ENCODE measurements at regions not wholly inside any gene's neighbourhood (a gene's known extent, or its start where the extent isn't known, plus 50 kb on each side); places are given as distances from the start of the nearest gene placed in this dataset.
"Not testable (repeated sequence)": the region's sequence is repeated elsewhere in the genome, so short reads cannot be mapped to it uniquely, and the experiment has no call there.

DNA sequence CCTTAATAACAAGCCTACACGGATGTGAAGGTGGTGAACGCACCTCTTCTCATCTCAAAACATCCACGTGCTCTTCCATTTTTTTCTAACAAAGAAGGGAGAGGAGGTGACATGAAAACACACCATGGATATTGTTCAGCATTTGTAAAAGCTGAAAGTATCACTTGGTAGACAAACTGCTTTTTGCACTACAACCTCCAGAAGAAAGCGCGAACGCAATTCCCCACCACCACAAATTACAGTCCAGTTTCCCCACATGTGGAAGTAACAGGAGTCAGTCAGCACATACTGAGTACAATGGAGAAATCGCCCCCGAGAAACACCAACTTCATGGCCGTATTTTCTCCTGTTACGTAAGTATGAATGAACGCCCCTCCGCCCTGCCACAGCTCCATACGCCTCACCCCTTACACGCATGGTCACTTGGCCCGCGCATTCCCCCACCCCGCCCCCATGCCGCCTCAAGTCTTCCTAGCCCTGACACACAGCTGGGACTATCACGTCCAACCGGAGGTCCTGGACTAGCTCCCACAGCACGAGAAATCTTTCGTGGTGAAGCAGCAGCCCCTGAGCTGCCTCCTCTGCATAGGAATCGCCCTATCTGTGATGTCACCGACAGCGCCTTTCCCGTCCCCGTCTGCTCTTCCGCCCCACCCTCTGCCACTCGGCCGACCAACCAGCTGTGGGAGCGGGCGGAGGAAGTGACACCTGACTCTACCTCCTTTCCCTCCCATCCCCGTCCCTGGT is 62.4 kb upstream of the NBPF15 start:
- TF ChIP-seq, protein P1, sequence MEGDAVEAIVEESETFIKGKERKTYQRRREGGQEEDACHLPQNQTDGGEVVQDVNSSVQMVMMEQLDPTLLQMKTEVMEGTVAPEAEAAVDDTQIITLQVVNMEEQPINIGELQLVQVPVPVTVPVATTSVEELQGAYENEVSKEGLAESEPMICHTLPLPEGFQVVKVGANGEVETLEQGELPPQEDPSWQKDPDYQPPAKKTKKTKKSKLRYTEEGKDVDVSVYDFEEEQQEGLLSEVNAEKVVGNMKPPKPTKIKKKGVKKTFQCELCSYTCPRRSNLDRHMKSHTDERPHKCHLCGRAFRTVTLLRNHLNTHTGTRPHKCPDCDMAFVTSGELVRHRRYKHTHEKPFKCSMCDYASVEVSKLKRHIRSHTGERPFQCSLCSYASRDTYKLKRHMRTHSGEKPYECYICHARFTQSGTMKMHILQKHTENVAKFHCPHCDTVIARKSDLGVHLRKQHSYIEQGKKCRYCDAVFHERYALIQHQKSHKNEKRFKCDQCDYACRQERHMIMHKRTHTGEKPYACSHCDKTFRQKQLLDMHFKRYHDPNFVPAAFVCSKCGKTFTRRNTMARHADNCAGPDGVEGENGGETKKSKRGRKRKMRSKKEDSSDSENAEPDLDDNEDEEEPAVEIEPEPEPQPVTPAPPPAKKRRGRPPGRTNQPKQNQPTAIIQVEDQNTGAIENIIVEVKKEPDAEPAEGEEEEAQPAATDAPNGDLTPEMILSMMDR (IDR thresholded peaks at IDR 0.05), result not testable (repeated sequence)
- TF ChIP-seq, protein P2, sequence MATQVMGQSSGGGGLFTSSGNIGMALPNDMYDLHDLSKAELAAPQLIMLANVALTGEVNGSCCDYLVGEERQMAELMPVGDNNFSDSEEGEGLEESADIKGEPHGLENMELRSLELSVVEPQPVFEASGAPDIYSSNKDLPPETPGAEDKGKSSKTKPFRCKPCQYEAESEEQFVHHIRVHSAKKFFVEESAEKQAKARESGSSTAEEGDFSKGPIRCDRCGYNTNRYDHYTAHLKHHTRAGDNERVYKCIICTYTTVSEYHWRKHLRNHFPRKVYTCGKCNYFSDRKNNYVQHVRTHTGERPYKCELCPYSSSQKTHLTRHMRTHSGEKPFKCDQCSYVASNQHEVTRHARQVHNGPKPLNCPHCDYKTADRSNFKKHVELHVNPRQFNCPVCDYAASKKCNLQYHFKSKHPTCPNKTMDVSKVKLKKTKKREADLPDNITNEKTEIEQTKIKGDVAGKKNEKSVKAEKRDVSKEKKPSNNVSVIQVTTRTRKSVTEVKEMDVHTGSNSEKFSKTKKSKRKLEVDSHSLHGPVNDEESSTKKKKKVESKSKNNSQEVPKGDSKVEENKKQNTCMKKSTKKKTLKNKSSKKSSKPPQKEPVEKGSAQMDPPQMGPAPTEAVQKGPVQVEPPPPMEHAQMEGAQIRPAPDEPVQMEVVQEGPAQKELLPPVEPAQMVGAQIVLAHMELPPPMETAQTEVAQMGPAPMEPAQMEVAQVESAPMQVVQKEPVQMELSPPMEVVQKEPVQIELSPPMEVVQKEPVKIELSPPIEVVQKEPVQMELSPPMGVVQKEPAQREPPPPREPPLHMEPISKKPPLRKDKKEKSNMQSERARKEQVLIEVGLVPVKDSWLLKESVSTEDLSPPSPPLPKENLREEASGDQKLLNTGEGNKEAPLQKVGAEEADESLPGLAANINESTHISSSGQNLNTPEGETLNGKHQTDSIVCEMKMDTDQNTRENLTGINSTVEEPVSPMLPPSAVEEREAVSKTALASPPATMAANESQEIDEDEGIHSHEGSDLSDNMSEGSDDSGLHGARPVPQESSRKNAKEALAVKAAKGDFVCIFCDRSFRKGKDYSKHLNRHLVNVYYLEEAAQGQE (IDR thresholded peaks at IDR 0.05; ENCODE audit: insufficient read depth in 1 of 2, low read depth in 2 of 2, low read length in 1 of 2), result not testable (repeated sequence)
- TF ChIP-seq POLR2AphosphoS5 (IDR thresholded peaks at IDR 0.05; ENCODE audit: low read depth, low read length); TCF7L2 (IDR thresholded peaks at IDR 0.05; ENCODE audit: low read depth, low read length); SIN3A (IDR thresholded peaks at IDR 0.05; ENCODE audit: borderline replicate concordance, insufficient read depth, low read depth, low read length): not testable (repeated sequence)
